Thoracic aorta (tissue), 2 donors: ENCODE measurements at regions not wholly inside any gene's neighbourhood (a gene's known extent, or its start where the extent isn't known, plus 50 kb on each side); places are given as distances from the start of the nearest gene placed in this dataset.

Source experiments
- ATAC-seq: fragments of 150-250 bp; one replicate; pipeline ENCODE4 v1.8.0; 2017; ENCODE audit warnings: low read depth; ENCODE audit not compliant: insufficient number of reproducible peaks, low FRiP score
- DNase-seq: peaks from one replicate; pipeline ENCODE4 v3.0.0-alpha.2; 2020; ENCODE audit warnings: low spot score
- H3K27ac ChIP-seq, 2 donors: fragments of 200-600 bp; sonication (generic); 1 replicate in 1 of 2; 2 replicates in 1 of 2; pipeline ENCODE4 v1.5.1; 2016; ENCODE audit warnings: mild to moderate bottlenecking in 2 of 2, moderate library complexity in 2 of 2
- H3K27me3 ChIP-seq: fragments of 200-600 bp; sonication (generic); replicated peaks from 2 replicates; pipeline ENCODE4 v1.6.0; 2016; ENCODE audit warnings: mild to moderate bottlenecking; ENCODE audit not compliant: insufficient read depth
- H3K36me3 ChIP-seq: fragments of 200-600 bp; sonication (generic); one replicate; pipeline ENCODE4 v1.5.1; 2016
- H3K4me1 ChIP-seq, 2 donors: fragments of 200-600 bp; sonication (generic); 1 replicate in 1 of 2; 2 replicates in 1 of 2; pipeline versions ENCODE4 v1.5.1 to v1.6.0; 2016; ENCODE audit warnings: low read depth in 2 of 2, mild to moderate bottlenecking in 1 of 2; ENCODE audit not compliant: control insufficient read depth in 1 of 2
- H3K4me3 ChIP-seq: fragments of 200-600 bp; sonication (generic); 2 replicates; pipeline ENCODE4 v1.5.1; 2016; ENCODE audit warnings: mild to moderate bottlenecking
- H3K9me3 ChIP-seq: fragments of 200-600 bp; sonication (generic); 2 replicates; pipeline ENCODE4 v1.5.1; 2016
- TF ChIP-seq, protein P1 (sequence below): fragments of 200-600 bp; sonication (generic); IDR thresholded peaks from one replicate; pipeline ENCODE4 v1.5.1; 2019; ENCODE audit warnings: antibody characterized with exemption

DNA sequence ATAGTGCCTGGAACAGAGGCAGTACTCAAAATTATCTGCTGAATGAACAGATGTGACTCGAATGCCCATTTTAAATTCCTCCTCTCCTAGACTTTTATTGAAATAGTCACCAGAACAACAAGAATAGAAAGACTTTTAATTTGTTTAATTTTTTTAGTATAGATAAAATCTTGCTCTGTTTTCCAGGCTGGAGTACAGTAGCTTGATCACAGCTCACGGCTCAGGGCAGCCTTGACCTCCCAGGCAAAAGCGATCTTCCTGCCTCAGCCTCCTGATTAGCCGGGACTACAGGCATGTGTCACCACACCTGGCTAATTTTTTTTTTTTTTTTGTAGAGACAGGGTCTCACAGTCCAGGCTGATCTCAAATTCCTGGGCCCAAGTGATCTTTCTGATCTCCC lies 120.9 kb upstream of the FREM2 start:
- H3K4me1 ChIP-seq = no peaks in the 10 kb centered on the region
- ATAC-seq = no peak
- H3K27me3 ChIP-seq = no peaks in the 10 kb centered on the region
- no peak overlapping the region for H3K27ac ChIP-seq
- no peaks in the 10 kb centered on the region for H3K9me3 ChIP-seq
- no peaks in the 10 kb centered on the region for H3K36me3 ChIP-seq
- DNase-seq = no peak
- H3K4me3 ChIP-seq = no peak overlapping the region
- TF ChIP-seq, protein P1, sequence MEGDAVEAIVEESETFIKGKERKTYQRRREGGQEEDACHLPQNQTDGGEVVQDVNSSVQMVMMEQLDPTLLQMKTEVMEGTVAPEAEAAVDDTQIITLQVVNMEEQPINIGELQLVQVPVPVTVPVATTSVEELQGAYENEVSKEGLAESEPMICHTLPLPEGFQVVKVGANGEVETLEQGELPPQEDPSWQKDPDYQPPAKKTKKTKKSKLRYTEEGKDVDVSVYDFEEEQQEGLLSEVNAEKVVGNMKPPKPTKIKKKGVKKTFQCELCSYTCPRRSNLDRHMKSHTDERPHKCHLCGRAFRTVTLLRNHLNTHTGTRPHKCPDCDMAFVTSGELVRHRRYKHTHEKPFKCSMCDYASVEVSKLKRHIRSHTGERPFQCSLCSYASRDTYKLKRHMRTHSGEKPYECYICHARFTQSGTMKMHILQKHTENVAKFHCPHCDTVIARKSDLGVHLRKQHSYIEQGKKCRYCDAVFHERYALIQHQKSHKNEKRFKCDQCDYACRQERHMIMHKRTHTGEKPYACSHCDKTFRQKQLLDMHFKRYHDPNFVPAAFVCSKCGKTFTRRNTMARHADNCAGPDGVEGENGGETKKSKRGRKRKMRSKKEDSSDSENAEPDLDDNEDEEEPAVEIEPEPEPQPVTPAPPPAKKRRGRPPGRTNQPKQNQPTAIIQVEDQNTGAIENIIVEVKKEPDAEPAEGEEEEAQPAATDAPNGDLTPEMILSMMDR = no peak

DNA sequence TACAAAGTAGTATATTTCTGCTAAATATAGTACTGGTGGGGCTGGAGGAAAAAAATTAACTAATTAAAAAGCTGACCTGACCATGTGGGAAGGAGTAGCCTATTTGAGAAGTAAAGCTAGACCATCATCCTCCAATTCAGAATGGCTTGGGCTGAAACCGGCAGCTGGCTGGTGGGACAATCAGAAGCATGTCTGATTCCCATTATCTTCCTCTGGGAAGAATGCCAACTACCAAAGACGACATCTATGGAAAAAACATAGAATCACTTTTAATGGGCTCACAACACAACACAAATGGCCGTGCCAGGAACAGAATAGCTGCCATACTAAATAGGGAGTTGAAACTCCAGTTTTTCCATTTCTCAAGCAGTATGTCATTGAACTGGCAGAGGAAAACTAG lies 120.4 kb upstream of the FREM2 start:
- Histone ChIP-seq H3K27ac (no peak overlapping the region), H3K36me3 (no peaks in the 10 kb centered on the region), H3K27me3 (no peaks in the 10 kb centered on the region), H3K9me3 (no peaks in the 10 kb centered on the region), H3K4me3 (no peak overlapping the region), H3K4me1 (no peaks in the 10 kb centered on the region)
- no peak for DNase-seq
- ATAC-seq = no peak
- TF ChIP-seq, protein P1 = no peak

DNA sequence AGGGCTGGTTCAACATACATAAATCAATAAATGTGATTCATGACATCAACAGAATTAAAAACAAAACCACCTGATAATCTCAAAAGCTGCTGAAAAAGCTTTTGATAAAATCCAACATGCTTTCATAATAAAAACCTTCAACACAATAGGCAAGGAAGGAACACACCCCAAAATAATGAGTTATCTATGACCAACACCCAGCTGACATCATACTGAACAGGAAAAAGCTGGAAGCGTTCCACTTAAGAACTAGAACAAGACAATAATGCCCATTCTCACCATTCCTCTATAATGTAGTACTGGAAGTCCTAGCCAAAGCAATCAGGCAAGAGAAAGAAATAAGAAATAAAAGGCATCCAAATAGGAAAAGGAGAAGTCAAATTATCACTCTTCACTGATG lies 116.2 kb upstream of the FREM2 start:
- H3K36me3 ChIP-seq = no peaks in the 10 kb centered on the region
- no peak for ATAC-seq

DNA sequence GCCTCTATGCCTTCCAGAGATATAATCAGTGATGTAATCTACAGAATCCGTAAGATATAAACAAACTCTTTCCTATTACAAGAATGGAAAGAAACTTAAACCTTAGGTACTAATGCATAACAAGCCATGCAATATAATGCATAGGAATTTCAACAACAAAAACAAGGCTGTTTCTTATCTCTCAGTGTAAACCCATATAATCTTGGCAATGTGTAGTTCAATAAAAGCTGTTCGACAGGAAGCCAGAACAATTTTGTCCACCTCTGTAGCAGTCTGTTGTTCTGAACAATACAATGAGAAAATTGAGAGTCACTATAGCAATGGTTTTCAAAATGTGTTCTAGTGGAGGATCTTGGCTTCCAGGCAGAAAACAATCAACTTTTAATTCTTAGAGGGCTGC lies 111.5 kb upstream of the FREM2 start:
- Histone ChIP-seq H3K4me1 (no peaks in the 10 kb centered on the region), H3K9me3 (no peaks in the 10 kb centered on the region), H3K27ac (no peak overlapping the region), H3K27me3 (no peaks in the 10 kb centered on the region), H3K4me3 (no peak overlapping the region), H3K36me3 (no peaks in the 10 kb centered on the region)
- no peak for ATAC-seq
- TF ChIP-seq, protein P1 = no peak
- DNase-seq = no peak

More for the DNA sequence above, 116.2 kb upstream of the FREM2 start:
- no peak for DNase-seq
- Histone ChIP-seq H3K9me3 (no peaks in the 10 kb centered on the region), H3K27me3 (no peaks in the 10 kb centered on the region), H3K4me1 (no peaks in the 10 kb centered on the region), H3K27ac (no peak overlapping the region), H3K4me3 (no peak overlapping the region)
- TF ChIP-seq, protein P1 = no peak

DNA sequence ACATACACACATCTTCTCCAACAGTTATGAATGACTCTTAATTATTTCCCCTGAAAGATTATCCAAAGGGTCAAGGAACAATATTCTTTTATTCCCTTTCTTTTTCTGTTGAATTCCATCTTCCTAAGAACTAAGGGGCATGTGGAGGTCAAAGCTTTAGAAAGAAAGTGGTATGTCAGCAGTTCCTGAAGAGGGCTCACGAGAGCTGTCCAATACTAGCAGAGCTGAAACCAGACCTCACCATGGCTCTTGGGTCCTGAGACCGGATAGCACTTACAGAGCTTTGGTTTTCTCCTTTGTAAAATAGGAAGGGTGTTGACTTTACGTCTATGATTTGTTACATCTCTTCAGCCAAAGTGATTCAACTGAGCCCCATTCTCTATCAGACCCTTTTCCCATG lies 109.8 kb upstream of the FREM2 start:
- Histone ChIP-seq H3K9me3 (no peaks in the 10 kb centered on the region), H3K4me1 (no peaks in the 10 kb centered on the region), H3K27me3 (no peaks in the 10 kb centered on the region), H3K27ac (no peak overlapping the region), H3K36me3 (no peaks in the 10 kb centered on the region), H3K4me3 (no peak overlapping the region)
- ATAC-seq (no peak), DNase-seq (no peak)
- TF ChIP-seq, protein P1 = no peak
